ENCODE measurements at regions not wholly inside any gene's neighbourhood (a gene's known extent, or its start where the extent isn't known, plus 50 kb on each side); places are given as distances from the start of the nearest gene placed in this dataset.

DNA sequence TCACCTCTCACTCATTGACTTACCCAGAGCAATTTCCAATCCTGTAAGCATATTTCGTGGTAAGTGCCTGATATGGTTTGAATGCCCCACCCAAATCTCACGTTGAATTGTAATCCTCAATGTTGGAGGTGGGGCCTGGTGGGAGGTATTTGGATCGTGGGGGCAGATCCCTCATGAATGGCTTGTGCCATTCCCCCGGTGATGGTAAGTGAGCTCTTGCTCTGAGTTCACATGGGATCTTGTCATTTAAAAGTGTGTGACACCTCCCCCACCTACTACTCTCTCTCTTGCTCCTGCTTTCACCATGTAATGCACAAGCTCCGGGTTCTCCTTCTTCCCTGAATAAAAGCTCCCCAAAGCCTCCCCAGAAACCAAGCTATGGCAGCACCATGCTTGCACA, 1165.5 kb downstream of the CDH12 start:
- H3K27me3 ChIP-seq = no peaks in the 10 kb centered on the region
- WGBS, 5 donors = 69 to 77% (median 72%) methylated on average over 5 of the region's 5 CpGs
- H3K9me3 ChIP-seq = peaks cover 0 to 6% (median 0%) of the 10 kb centered on the region in 4 donors
- H3K36me3 ChIP-seq = no peaks in the 10 kb centered on the region
- no peak overlapping the region for H3K4me3 ChIP-seq
- no peak for DNase-seq
- TF ChIP-seq POLR2A (IDR thresholded peaks at IDR 0.05) (no peak), EP300 (IDR thresholded peaks at IDR 0.05) (no peak), POLR2AphosphoS5 (IDR thresholded peaks at IDR 0.05) (no peak)
- TF ChIP-seq, protein P1, sequence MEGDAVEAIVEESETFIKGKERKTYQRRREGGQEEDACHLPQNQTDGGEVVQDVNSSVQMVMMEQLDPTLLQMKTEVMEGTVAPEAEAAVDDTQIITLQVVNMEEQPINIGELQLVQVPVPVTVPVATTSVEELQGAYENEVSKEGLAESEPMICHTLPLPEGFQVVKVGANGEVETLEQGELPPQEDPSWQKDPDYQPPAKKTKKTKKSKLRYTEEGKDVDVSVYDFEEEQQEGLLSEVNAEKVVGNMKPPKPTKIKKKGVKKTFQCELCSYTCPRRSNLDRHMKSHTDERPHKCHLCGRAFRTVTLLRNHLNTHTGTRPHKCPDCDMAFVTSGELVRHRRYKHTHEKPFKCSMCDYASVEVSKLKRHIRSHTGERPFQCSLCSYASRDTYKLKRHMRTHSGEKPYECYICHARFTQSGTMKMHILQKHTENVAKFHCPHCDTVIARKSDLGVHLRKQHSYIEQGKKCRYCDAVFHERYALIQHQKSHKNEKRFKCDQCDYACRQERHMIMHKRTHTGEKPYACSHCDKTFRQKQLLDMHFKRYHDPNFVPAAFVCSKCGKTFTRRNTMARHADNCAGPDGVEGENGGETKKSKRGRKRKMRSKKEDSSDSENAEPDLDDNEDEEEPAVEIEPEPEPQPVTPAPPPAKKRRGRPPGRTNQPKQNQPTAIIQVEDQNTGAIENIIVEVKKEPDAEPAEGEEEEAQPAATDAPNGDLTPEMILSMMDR (IDR thresholded peaks at IDR 0.05) = no peak
- H3K4me1 ChIP-seq = no peaks in the 10 kb centered on the region
- intact Hi-C loops (cut with DNase I; ENCODE audit: low total_unique reads) = no loop called here
- no peak overlapping the region for H3K27ac ChIP-seq

GRCh38 chr5:21686706-21687105, 1166.4 kb downstream of the CDH12 start:
- Histone ChIP-seq H3K27ac (no peak overlapping the region), H3K4me3 (no peak overlapping the region), H3K4me1 (no peaks in the 10 kb centered on the region), H3K27me3 (no peaks in the 10 kb centered on the region), H3K36me3 (no peaks in the 10 kb centered on the region), H3K9me3 (peaks cover 0 to 6% (median 0%) of the 10 kb centered on the region in 4 donors)
- 82 to 89% (median 85%) methylated on average over 4 of the region's 4 CpGs for WGBS, 5 donors
- DNase-seq = no peak
- no peak for TF ChIP-seq EP300 (IDR thresholded peaks at IDR 0.05)
- TF ChIP-seq POLR2A (IDR thresholded peaks at IDR 0.05) = no peak
- TF ChIP-seq, protein P1 (IDR thresholded peaks at IDR 0.05) = no peak
- no peak for TF ChIP-seq POLR2AphosphoS5 (IDR thresholded peaks at IDR 0.05)
- intact Hi-C loops (cut with DNase I; ENCODE audit: low total_unique reads) = no loop called here

DNA sequence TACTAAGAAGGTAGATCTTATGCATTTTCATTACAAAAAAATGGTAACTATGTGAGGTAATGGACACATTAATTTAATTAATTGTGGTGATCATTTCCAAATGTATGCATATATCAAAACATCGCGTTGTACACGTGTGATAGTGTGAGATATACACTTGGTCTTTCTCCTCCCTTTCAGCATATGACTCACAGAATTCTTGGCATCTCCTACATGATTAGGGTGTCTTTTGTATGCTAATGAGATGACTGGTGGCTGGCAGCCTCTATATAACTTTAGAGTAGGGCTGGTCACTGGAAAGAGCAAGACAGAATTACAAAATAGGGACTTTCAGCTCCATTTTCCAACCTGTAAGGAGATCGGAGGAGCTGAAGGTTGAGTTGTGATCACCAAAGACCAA, 1167.6 kb downstream of the CDH12 start:
- Histone ChIP-seq H3K4me1 (no peaks in the 10 kb centered on the region), H3K9me3 (peaks cover 0 to 6% (median 0%) of the 10 kb centered on the region in 4 donors), H3K36me3 (no peaks in the 10 kb centered on the region), H3K27ac (no peak overlapping the region), H3K4me3 (no peak overlapping the region), H3K27me3 (no peaks in the 10 kb centered on the region)
- 82 to 97% (median 88%) methylated on average over 4 of the region's 4 CpGs for WGBS, 5 donors
- no peak for TF ChIP-seq EP300 (IDR thresholded peaks at IDR 0.05)
- TF ChIP-seq, protein P1 (IDR thresholded peaks at IDR 0.05) = no peak
- no peak for TF ChIP-seq POLR2A (IDR thresholded peaks at IDR 0.05)
- TF ChIP-seq POLR2AphosphoS5 (IDR thresholded peaks at IDR 0.05) = no peak
- intact Hi-C loops (cut with DNase I; ENCODE audit: low total_unique reads) = no loop called here
- no peak for DNase-seq

DNA sequence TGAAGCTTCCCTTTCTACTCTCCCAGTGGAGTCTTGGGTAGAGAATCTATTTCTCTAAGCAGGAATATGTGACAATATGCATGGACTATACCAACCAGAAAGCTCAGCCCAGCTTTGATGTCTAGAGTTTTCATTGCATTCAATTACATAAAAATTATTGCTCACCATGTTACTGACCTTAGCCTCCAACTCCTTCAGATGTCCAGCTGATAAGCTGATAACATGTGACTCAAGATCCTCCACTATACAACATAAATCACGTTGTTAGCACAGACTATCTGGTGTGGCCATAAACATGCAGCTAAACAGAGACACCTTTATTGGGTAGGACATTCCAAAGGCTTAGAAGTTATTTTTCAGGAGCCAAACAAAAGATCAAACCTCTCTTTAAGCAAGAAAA, 1168.2 kb downstream of the CDH12 start:
- Histone ChIP-seq H3K9me3 (peaks cover 0 to 6% (median 0%) of the 10 kb centered on the region in 4 donors), H3K36me3 (no peaks in the 10 kb centered on the region), H3K27me3 (no peaks in the 10 kb centered on the region), H3K27ac (no peak overlapping the region), H3K4me3 (no peak overlapping the region), H3K4me1 (no peaks in the 10 kb centered on the region)
- 24 to 42% (median 31%) methylated on average over 1 of the region's 1 CpG for WGBS, 5 donors
- no peak for DNase-seq
- intact Hi-C loops (cut with DNase I; ENCODE audit: low total_unique reads) = no loop called here
- TF ChIP-seq POLR2A (IDR thresholded peaks at IDR 0.05) = no peak
- TF ChIP-seq, protein P1 (IDR thresholded peaks at IDR 0.05) = no peak
- TF ChIP-seq POLR2AphosphoS5 (IDR thresholded peaks at IDR 0.05) = no peak
- no peak for TF ChIP-seq EP300 (IDR thresholded peaks at IDR 0.05)

Measured in stomach (tissue), 8 donors.